ENCODE measurements at regions not wholly inside any gene's neighbourhood (a gene's known extent, or its start where the extent isn't known, plus 50 kb on each side); places are given as distances from the start of the nearest gene placed in this dataset.
"Not testable (repeated sequence)": the region's sequence is repeated elsewhere in the genome, so short reads cannot be mapped to it uniquely, and the experiment has no call there.

- intact Hi-C loops (cut with micrococcal nuclease), result no loop called here
Observed at GRCh38 chrX:106220177-106220576, 52.1 kb downstream of the PWWP3B start.

- intact Hi-C loops (cut with micrococcal nuclease), result no loop called here
Observed at GRCh38 chrX:106243376-106243775, 75.3 kb downstream of the PWWP3B start.

GRCh38 chrX:106246511-106246910 is 78.4 kb downstream of the PWWP3B start:
- intact Hi-C loops (cut with micrococcal nuclease), result no loop called here

- intact Hi-C loops (cut with micrococcal nuclease), result no loop called here
Observed at GRCh38 chrX:106247162-106247561, 79.1 kb downstream of the PWWP3B start.

- intact Hi-C loops (cut with micrococcal nuclease), result no loop called here
Observed at GRCh38 chrX:106249706-106250379, 81.7 kb downstream of the PWWP3B start.

GRCh38 chrX:106263817-106264216 is 95.7 kb downstream of the PWWP3B start:
- intact Hi-C loops (cut with micrococcal nuclease), result no loop called here

GRCh38 chrX:106273947-106274587 is 106.0 kb downstream of the PWWP3B start:
- intact Hi-C loops (cut with micrococcal nuclease), result not testable (repeated sequence)

- intact Hi-C loops (cut with micrococcal nuclease), result not testable (repeated sequence)
Observed at GRCh38 chrX:106275172-106275571, 107.1 kb downstream of the PWWP3B start.

- intact Hi-C loops (cut with micrococcal nuclease), result no loop called here
Observed at GRCh38 chrX:106278951-106279350, 110.8 kb downstream of the PWWP3B start.

- intact Hi-C loops (cut with micrococcal nuclease), result no loop called here
Observed at GRCh38 chrX:106281383-106281782, 113.3 kb downstream of the PWWP3B start.

- intact Hi-C loops (cut with micrococcal nuclease), result no loop called here
Observed at GRCh38 chrX:106283841-106284240, 115.7 kb downstream of the PWWP3B start.

GRCh38 chrX:106284431-106285025 is 116.4 kb downstream of the PWWP3B start:
- intact Hi-C loops (cut with micrococcal nuclease), result no loop called here

GRCh38 chrX:106286053-106286650 is 118.0 kb downstream of the PWWP3B start:
- intact Hi-C loops (cut with micrococcal nuclease), result no loop called here

- intact Hi-C loops (cut with micrococcal nuclease), result not testable (repeated sequence)
Observed at GRCh38 chrX:106290778-106291177, 122.7 kb downstream of the PWWP3B start.

- intact Hi-C loops (cut with micrococcal nuclease), result not testable (repeated sequence)
Observed at GRCh38 chrX:106291779-106292390, 123.8 kb downstream of the PWWP3B start.

GRCh38 chrX:106300239-106300638 is 132.1 kb downstream of the PWWP3B start:
- intact Hi-C loops (cut with micrococcal nuclease), result no loop called here

GRCh38 chrX:106300656-106301055 is 132.6 kb downstream of the PWWP3B start:
- intact Hi-C loops (cut with micrococcal nuclease), result no loop called here

GRCh38 chrX:106302304-106302703 is 134.2 kb downstream of the PWWP3B start:
- intact Hi-C loops (cut with micrococcal nuclease), result no loop called here

GRCh38 chrX:106306391-106306947 is 138.4 kb downstream of the PWWP3B start:
- intact Hi-C loops (cut with micrococcal nuclease), result no loop called here

GRCh38 chrX:106323357-106323756 is 155.3 kb downstream of the PWWP3B start:
- intact Hi-C loops (cut with micrococcal nuclease), result no loop called here

GRCh38 chrX:106331606-106332005 is 163.5 kb downstream of the PWWP3B start:
- intact Hi-C loops (cut with micrococcal nuclease), result no loop called here

GRCh38 chrX:106341823-106342222 is 173.7 kb downstream of the PWWP3B start:
- intact Hi-C loops (cut with micrococcal nuclease), result no loop called here

Data from T-helper 1 cell treated with Interleukin-12 subunit alpha and Interleukin-12 subunit beta and Interleukin-4 antibody, amounts not matched to agents 30 ng/mL and 1 ng/mL, for 36 hours (primary cell).